ENCODE measurements at regions not wholly inside any gene's neighbourhood (a gene's known extent, or its start where the extent isn't known, plus 50 kb on each side); places are given as distances from the start of the nearest gene placed in this dataset.

GRCh38 chr5:93252165-93252564, 328.9 kb downstream of the NR2F1-AS1 start:
- H3K4ac ChIP-seq (ENCODE audit: low read depth, low read length): no peak overlapping the region
- H4K12ac ChIP-seq (ENCODE audit: low read depth, low read length): no peak overlapping the region
- no peak overlapping the region for H4K91ac ChIP-seq (ENCODE audit: low read depth, low read length)
- no peak overlapping the region for H3K23ac ChIP-seq (ENCODE audit: low read length)
- no peak overlapping the region for H2BK5ac ChIP-seq (ENCODE audit: low read depth, low read length, poor library complexity)
- no peak overlapping the region for H2AFZ ChIP-seq (ENCODE audit: insufficient read depth, low read length, poor library complexity)
- H3K18ac ChIP-seq (ENCODE audit: low read length): no peak overlapping the region
- no peak for DNase-seq
- H2AK5ac ChIP-seq (ENCODE audit: low read length): no peak overlapping the region
- no peak overlapping the region for H3K27ac ChIP-seq (ENCODE audit: low read depth, low read length)
- WGBS (ENCODE audit: extremely low coverage, insufficient coverage, insufficient read length): no CpG with 5 or more reads among the region's 4 CpGs
- H3K14ac ChIP-seq (ENCODE audit: low read length): no peak overlapping the region
- no peak overlapping the region for H2BK120ac ChIP-seq (ENCODE audit: insufficient read depth, low read length, poor library complexity)
- no peaks in the 10 kb centered on the region for H3K79me2 ChIP-seq (ENCODE audit: control insufficient read depth, insufficient read depth, low read length, poor library complexity)
- H3K4me3 ChIP-seq (ENCODE audit: low read depth, low read length): no peak overlapping the region
- H3K36me3 ChIP-seq (ENCODE audit: control insufficient read depth in 1 of 2, insufficient read depth in 2 of 2, low read length in 2 of 2): no peaks in the 10 kb centered on the region
- H3K9ac ChIP-seq (ENCODE audit: low read length): no peak overlapping the region
- H3K9me3 ChIP-seq (ENCODE audit: insufficient read depth, low read depth, low read length): no peaks in the 10 kb centered on the region
- no peak overlapping the region for H2BK12ac ChIP-seq (ENCODE audit: low read length)
- no peaks in the 10 kb centered on the region for H3K27me3 ChIP-seq (ENCODE audit: insufficient read depth, low read length)
- no peak overlapping the region for H3K4me2 ChIP-seq (ENCODE audit: low read length)
- H3K79me1 ChIP-seq (ENCODE audit: low read length): no peaks in the 10 kb centered on the region
- H4K8ac ChIP-seq (ENCODE audit: low read depth, low read length): no peak overlapping the region
- no peaks in the 10 kb centered on the region for H3K4me1 ChIP-seq (ENCODE audit: control insufficient read depth in 1 of 2, insufficient read depth in 2 of 2, low read length in 2 of 2)

- Histone ChIP-seq H3K23ac (ENCODE audit: low read length) (no peak overlapping the region), H4K91ac (ENCODE audit: low read depth, low read length) (no peak overlapping the region), H3K27me3 (ENCODE audit: insufficient read depth, low read length) (no peaks in the 10 kb centered on the region), H3K36me3 (ENCODE audit: control insufficient read depth in 1 of 2, insufficient read depth in 2 of 2, low read length in 2 of 2) (no peaks in the 10 kb centered on the region), H3K18ac (ENCODE audit: low read length) (no peak overlapping the region), H2AFZ (ENCODE audit: insufficient read depth, low read length, poor library complexity) (no peak overlapping the region), H2AK5ac (ENCODE audit: low read length) (no peak overlapping the region), H2BK120ac (ENCODE audit: insufficient read depth, low read length, poor library complexity) (no peak overlapping the region), H3K9me3 (ENCODE audit: insufficient read depth, low read depth, low read length) (no peaks in the 10 kb centered on the region), H3K4me3 (ENCODE audit: low read depth, low read length) (no peak overlapping the region), H3K4me2 (ENCODE audit: low read length) (no peak overlapping the region), H2BK5ac (ENCODE audit: low read depth, low read length, poor library complexity) (no peak overlapping the region), H3K79me2 (ENCODE audit: control insufficient read depth, insufficient read depth, low read length, poor library complexity) (no peaks in the 10 kb centered on the region), H4K8ac (ENCODE audit: low read depth, low read length) (no peak overlapping the region), H3K14ac (ENCODE audit: low read length) (no peak overlapping the region), H3K27ac (ENCODE audit: low read depth, low read length) (no peak overlapping the region), H3K4ac (ENCODE audit: low read depth, low read length) (no peak overlapping the region), H3K9ac (ENCODE audit: low read length) (no peak overlapping the region), H3K4me1 (ENCODE audit: control insufficient read depth in 1 of 2, insufficient read depth in 2 of 2, low read length in 2 of 2) (no peaks in the 10 kb centered on the region), H2BK12ac (ENCODE audit: low read length) (no peak overlapping the region), H3K79me1 (ENCODE audit: low read length) (no peaks in the 10 kb centered on the region), H4K12ac (ENCODE audit: low read depth, low read length) (no peak overlapping the region)
- DNase-seq: no peak
- WGBS (ENCODE audit: extremely low coverage, insufficient coverage, insufficient read length): no CpG with 5 or more reads among the region's 2 CpGs
Observed at GRCh38 chr5:93251347-93251746, 329.7 kb downstream of the NR2F1-AS1 start.

GRCh38 chr5:93250424-93250823, 330.6 kb downstream of the NR2F1-AS1 start:
- H2BK5ac ChIP-seq (ENCODE audit: low read depth, low read length, poor library complexity): no peak overlapping the region
- no CpG with 5 or more reads among the region's 2 CpGs for whole genome bisulfite sequencing (ENCODE audit: extremely low coverage, insufficient coverage, insufficient read length)
- no peaks in the 10 kb centered on the region for H3K79me2 ChIP-seq (ENCODE audit: control insufficient read depth, insufficient read depth, low read length, poor library complexity)
- no peak overlapping the region for H4K91ac ChIP-seq (ENCODE audit: low read depth, low read length)
- H3K79me1 ChIP-seq (ENCODE audit: low read length): no peaks in the 10 kb centered on the region
- H2AFZ ChIP-seq (ENCODE audit: insufficient read depth, low read length, poor library complexity): no peak overlapping the region
- no peak overlapping the region for H3K23ac ChIP-seq (ENCODE audit: low read length)
- H3K27ac ChIP-seq (ENCODE audit: low read depth, low read length): no peak overlapping the region
- no peaks in the 10 kb centered on the region for H3K9me3 ChIP-seq (ENCODE audit: insufficient read depth, low read depth, low read length)
- H2AK5ac ChIP-seq (ENCODE audit: low read length): no peak overlapping the region
- no peak overlapping the region for H2BK12ac ChIP-seq (ENCODE audit: low read length)
- DNase-seq: no peak
- no peaks in the 10 kb centered on the region for H3K36me3 ChIP-seq (ENCODE audit: control insufficient read depth in 1 of 2, insufficient read depth in 2 of 2, low read length in 2 of 2)
- no peak overlapping the region for H4K8ac ChIP-seq (ENCODE audit: low read depth, low read length)
- no peak overlapping the region for H4K12ac ChIP-seq (ENCODE audit: low read depth, low read length)
- H3K4me3 ChIP-seq (ENCODE audit: low read depth, low read length): no peak overlapping the region
- H3K4me1 ChIP-seq (ENCODE audit: control insufficient read depth in 1 of 2, insufficient read depth in 2 of 2, low read length in 2 of 2): no peaks in the 10 kb centered on the region
- no peak overlapping the region for H2BK120ac ChIP-seq (ENCODE audit: insufficient read depth, low read length, poor library complexity)
- no peak overlapping the region for H3K4me2 ChIP-seq (ENCODE audit: low read length)
- no peak overlapping the region for H3K14ac ChIP-seq (ENCODE audit: low read length)
- H3K4ac ChIP-seq (ENCODE audit: low read depth, low read length): no peak overlapping the region
- H3K27me3 ChIP-seq (ENCODE audit: insufficient read depth, low read length): no peaks in the 10 kb centered on the region
- no peak overlapping the region for H3K9ac ChIP-seq (ENCODE audit: low read length)
- no peak overlapping the region for H3K18ac ChIP-seq (ENCODE audit: low read length)

GRCh38 chr5:93249651-93250289, 331.2 kb downstream of the NR2F1-AS1 start:
- no CpG with 5 or more reads among the region's 11 CpGs for WGBS (ENCODE audit: extremely low coverage, insufficient coverage, insufficient read length)

More at GRCh38 chr5:93249651-93250289, 331.2 kb downstream of the NR2F1-AS1 start:
- no peak overlapping the region for H3K23ac ChIP-seq (ENCODE audit: low read length)
- no peak overlapping the region for H2BK120ac ChIP-seq (ENCODE audit: insufficient read depth, low read length, poor library complexity)
- H4K91ac ChIP-seq (ENCODE audit: low read depth, low read length): no peak overlapping the region
- H3K18ac ChIP-seq (ENCODE audit: low read length): no peak overlapping the region
- H3K79me1 ChIP-seq (ENCODE audit: low read length): no peaks in the 10 kb centered on the region
- no peaks in the 10 kb centered on the region for H3K4me1 ChIP-seq (ENCODE audit: control insufficient read depth in 1 of 2, insufficient read depth in 2 of 2, low read length in 2 of 2)
- H2BK12ac ChIP-seq (ENCODE audit: low read length): no peak overlapping the region
- H3K27me3 ChIP-seq (ENCODE audit: insufficient read depth, low read length): no peaks in the 10 kb centered on the region
- H3K36me3 ChIP-seq (ENCODE audit: control insufficient read depth in 1 of 2, insufficient read depth in 2 of 2, low read length in 2 of 2): no peaks in the 10 kb centered on the region
- H3K4me2 ChIP-seq (ENCODE audit: low read length): no peak overlapping the region
- H4K12ac ChIP-seq (ENCODE audit: low read depth, low read length): no peak overlapping the region
- H3K9me3 ChIP-seq (ENCODE audit: insufficient read depth, low read depth, low read length): no peaks in the 10 kb centered on the region
- H3K79me2 ChIP-seq (ENCODE audit: control insufficient read depth, insufficient read depth, low read length, poor library complexity): no peaks in the 10 kb centered on the region
- no peak overlapping the region for H2AFZ ChIP-seq (ENCODE audit: insufficient read depth, low read length, poor library complexity)
- H3K14ac ChIP-seq (ENCODE audit: low read length): no peak overlapping the region
- H3K4me3 ChIP-seq (ENCODE audit: low read depth, low read length): no peak overlapping the region
- no peak overlapping the region for H2BK5ac ChIP-seq (ENCODE audit: low read depth, low read length, poor library complexity)
- no peak overlapping the region for H2AK5ac ChIP-seq (ENCODE audit: low read length)
- no peak overlapping the region for H4K8ac ChIP-seq (ENCODE audit: low read depth, low read length)
- H3K27ac ChIP-seq (ENCODE audit: low read depth, low read length): no peak overlapping the region
- DNase-seq: no peak
- no peak overlapping the region for H3K4ac ChIP-seq (ENCODE audit: low read depth, low read length)
- H3K9ac ChIP-seq (ENCODE audit: low read length): no peak overlapping the region
